Ishikawa (cell line): ENCODE measurements at regions not wholly inside any gene's neighbourhood (a gene's known extent, or its start where the extent isn't known, plus 50 kb on each side); places are given as distances from the start of the nearest gene placed in this dataset.

Experiments
- CREB1 ChIP-seq: IDR thresholded peaks from 2 replicates; pipeline ENCODE4 v1.6.1; 2012; ENCODE audit warnings: low read depth
- EP300 ChIP-seq: IDR thresholded peaks from 2 replicates; pipeline ENCODE4 v1.6.1; 2012; ENCODE audit warnings: borderline replicate concordance
- FOXM1 ChIP-seq: IDR thresholded peaks from 2 replicates; pipeline ENCODE4 v1.6.1; 2012; ENCODE audit warnings: low read depth, borderline replicate concordance
- RAD21 ChIP-seq: IDR thresholded peaks from 2 replicates; pipeline ENCODE4 v1.6.1; 2012; ENCODE audit warnings: low read depth
- TAF1 ChIP-seq: IDR thresholded peaks from 2 replicates; pipeline ENCODE4 v1.6.1; 2012; ENCODE audit warnings: low read depth, mild to moderate bottlenecking
- YY1 ChIP-seq: IDR thresholded peaks from 2 replicates; pipeline ENCODE4 v1.6.1; 2012; ENCODE audit warnings: low read depth
- TF ChIP-seq, protein P1 (sequence below): IDR thresholded peaks from 2 replicates; pipeline ENCODE4 v1.6.1; 2012; ENCODE audit warnings: low read depth, mild to moderate bottlenecking

DNA sequence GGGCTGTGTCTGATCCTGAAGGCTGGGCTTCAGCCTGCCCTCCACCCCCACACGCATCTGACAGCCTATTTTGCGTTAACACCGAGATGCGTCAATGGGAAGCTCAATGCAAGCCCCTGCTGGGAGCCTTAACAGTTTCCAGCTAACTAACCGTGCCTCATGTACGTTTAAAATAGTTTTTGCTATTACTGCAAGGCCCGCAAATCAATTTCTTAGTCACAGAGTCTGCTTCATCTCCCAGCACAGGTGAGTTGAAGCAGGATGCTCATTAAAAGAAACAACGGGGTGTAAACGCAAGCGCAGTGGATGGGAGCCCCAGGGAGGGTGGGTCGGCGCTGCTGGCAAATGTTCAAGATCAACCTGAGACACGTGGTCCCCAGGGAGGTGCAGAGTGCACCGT, 142.8 kb upstream of the PHACTR3 start:
- TF ChIP-seq, protein P1, sequence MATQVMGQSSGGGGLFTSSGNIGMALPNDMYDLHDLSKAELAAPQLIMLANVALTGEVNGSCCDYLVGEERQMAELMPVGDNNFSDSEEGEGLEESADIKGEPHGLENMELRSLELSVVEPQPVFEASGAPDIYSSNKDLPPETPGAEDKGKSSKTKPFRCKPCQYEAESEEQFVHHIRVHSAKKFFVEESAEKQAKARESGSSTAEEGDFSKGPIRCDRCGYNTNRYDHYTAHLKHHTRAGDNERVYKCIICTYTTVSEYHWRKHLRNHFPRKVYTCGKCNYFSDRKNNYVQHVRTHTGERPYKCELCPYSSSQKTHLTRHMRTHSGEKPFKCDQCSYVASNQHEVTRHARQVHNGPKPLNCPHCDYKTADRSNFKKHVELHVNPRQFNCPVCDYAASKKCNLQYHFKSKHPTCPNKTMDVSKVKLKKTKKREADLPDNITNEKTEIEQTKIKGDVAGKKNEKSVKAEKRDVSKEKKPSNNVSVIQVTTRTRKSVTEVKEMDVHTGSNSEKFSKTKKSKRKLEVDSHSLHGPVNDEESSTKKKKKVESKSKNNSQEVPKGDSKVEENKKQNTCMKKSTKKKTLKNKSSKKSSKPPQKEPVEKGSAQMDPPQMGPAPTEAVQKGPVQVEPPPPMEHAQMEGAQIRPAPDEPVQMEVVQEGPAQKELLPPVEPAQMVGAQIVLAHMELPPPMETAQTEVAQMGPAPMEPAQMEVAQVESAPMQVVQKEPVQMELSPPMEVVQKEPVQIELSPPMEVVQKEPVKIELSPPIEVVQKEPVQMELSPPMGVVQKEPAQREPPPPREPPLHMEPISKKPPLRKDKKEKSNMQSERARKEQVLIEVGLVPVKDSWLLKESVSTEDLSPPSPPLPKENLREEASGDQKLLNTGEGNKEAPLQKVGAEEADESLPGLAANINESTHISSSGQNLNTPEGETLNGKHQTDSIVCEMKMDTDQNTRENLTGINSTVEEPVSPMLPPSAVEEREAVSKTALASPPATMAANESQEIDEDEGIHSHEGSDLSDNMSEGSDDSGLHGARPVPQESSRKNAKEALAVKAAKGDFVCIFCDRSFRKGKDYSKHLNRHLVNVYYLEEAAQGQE = no peak
- TF ChIP-seq TAF1 (no peak), EP300 (no peak), CREB1 (no peak), RAD21 (no peak), FOXM1 (no peak), YY1 (no peak)
